GM20000 (cell line): ENCODE measurements at regions not wholly inside any gene's neighbourhood (a gene's known extent, or its start where the extent isn't known, plus 50 kb on each side); places are given as distances from the start of the nearest gene placed in this dataset.
A peak's percentile ranks its signal among the peaks of the same experiment; 100 is the strongest.
"Not testable (repeated sequence)": the region's sequence is repeated elsewhere in the genome, so short reads cannot be mapped to it uniquely, and the experiment has no call there.

Experiments
- DNase-seq: peaks from one replicate; pipeline ENCODE4 v3.0.0; 2012; ENCODE audit warnings: low spot score
- TF ChIP-seq, protein P1 (sequence below): IDR thresholded peaks from 2 replicates; pipeline ENCODE4 v1.5.1; 2012; ENCODE audit warnings: mild to moderate bottlenecking, control low read depth; ENCODE audit errors: extremely low read depth, missing control alignments

DNA sequence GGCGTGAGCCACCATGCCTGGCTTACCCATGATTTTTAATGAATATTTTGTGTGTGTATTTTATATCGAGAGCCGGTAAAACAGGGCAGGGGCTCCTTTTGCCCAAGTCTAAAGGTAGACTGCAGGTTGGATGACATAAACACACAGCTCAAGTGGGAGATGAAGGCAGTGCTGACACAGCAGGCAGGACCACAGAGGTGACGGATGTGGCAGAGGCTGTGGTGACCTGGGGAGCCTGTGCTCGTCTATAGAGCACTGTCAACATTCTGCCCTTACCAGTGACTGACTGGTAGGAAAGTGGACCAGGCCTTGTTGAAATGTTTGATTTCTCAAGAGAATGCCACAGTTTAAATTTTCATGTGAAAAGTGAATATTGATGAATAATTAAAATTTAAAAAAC lies 137.5 kb downstream of the ZFP64 start:
- TF ChIP-seq, protein P1, sequence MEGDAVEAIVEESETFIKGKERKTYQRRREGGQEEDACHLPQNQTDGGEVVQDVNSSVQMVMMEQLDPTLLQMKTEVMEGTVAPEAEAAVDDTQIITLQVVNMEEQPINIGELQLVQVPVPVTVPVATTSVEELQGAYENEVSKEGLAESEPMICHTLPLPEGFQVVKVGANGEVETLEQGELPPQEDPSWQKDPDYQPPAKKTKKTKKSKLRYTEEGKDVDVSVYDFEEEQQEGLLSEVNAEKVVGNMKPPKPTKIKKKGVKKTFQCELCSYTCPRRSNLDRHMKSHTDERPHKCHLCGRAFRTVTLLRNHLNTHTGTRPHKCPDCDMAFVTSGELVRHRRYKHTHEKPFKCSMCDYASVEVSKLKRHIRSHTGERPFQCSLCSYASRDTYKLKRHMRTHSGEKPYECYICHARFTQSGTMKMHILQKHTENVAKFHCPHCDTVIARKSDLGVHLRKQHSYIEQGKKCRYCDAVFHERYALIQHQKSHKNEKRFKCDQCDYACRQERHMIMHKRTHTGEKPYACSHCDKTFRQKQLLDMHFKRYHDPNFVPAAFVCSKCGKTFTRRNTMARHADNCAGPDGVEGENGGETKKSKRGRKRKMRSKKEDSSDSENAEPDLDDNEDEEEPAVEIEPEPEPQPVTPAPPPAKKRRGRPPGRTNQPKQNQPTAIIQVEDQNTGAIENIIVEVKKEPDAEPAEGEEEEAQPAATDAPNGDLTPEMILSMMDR: no peak
- no peak for DNase-seq

DNA sequence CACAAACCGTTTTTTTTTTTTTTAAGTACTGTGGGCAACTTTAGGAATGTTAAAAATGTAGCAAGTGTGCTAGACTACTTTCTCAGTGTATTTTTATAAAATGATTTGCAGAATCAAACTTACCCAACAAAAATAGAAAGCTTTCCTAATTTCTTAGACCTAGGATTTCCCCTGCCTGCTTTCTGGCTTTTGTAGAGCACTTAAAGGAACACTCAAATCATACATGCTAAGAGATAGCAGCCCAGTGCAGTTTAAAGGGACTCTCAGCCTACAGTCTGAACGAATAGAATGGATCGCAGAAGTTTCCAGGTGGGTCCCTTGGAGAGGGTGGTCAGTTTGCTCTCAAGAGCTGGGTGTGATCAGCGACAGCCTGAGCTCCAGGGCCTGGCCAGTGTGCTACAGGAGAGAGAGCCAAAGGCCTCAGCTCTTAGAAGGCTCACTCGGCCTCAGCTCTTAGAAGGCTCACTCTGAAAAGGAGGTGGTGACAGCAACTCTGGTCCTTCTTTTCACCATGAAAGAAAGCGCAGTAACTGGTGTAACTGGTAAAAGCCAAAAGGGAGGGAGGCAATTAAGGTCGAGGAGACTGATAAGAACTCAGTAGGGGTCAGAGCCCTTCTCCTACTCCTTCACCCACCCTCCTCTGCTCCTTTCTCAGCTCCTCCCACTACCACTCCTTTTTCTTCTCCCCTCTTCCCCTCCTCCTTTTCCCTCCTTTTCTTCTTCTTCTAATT lies 142.4 kb downstream of the ZFP64 start:
- TF ChIP-seq, protein P1: no peak
- DNase-seq: no peak

DNA sequence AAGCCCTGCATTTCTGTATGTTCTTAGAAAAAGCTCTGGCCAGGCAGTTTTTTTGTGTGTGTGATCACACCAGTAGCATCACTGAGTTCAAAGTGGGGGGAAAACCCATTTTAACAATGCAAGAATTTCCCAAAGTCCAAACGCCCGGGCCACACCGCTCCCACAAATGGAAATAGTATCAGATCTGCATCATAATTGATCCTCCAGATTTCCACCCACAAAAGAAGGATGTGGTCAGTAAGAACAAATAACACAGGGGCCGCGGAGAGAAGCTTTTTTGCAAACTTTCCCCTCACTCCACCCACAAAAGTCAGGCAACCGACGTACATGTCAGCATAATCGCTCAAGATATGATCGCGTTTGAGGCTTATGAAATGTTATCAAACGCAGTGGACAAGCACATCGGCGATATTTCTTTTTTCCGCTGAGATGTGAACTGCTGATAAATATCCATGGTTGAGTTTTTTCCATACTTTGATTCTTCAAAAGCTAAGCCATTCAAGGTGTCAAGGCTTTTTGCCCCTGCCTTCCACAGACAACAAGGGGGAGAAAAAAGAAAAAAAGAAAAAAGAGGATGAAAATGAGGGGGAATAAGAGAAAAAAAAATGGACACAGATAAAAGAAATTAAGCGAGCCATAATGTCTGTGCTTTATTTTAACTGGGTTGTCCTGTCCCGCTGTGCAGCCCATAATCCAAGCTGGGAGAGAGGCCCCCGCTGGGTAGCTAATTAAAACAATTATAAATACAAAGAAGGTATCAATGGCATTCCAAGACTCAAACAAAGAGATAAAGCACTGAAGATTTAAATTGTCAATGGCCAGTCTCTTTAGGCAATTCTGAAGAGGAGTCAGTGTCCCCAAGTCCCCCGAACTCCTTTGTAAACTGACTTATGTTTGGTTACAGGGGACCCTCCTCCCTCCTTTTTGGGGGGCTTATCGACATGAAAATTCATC lies 143.5 kb downstream of the ZFP64 start:
- peak; percentile 26 for DNase-seq
- TF ChIP-seq, protein P1: no peak

DNA sequence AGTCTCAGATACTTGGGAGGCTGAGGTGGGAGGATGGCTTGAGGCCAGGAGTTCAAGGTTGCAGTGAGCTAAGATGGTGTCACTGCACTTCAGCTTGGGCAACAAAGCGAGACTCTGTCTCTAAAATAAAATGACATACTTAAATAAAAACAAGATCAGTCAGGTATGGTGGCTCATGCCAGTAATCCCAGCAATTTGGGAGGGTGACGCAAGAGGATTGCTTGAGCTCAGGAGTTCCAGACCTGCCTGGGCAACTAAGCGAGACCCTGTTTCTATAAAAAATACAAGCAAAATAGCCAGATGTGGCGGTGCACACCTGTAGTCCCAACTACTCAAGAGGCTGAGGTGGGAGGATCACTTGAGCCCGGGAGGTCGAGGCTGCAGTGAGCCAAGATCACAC lies 149.6 kb downstream of the ZFP64 start:
- TF ChIP-seq, protein P1: no peak
- DNase-seq: no peak

DNA sequence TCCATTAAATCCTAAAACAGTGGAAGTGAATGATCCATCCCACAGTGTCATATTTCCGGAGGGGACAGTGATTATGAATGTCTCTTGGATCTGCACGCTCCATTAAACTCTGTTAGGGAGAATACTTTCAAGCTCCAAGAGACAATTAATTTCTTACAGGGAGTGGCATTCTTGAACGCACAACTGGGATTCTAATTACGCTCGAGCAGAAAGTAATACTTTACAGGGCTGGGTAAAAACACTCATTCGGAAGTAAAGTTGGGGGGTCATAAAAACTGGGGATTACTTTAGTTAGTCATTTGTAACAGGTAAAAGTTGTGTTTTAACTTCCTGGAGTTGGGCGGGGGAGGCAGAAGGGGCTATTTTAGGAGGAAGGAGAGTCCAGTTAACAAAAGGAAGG lies 151.8 kb downstream of the ZFP64 start:
- no peak for DNase-seq
- TF ChIP-seq, protein P1: no peak

DNA sequence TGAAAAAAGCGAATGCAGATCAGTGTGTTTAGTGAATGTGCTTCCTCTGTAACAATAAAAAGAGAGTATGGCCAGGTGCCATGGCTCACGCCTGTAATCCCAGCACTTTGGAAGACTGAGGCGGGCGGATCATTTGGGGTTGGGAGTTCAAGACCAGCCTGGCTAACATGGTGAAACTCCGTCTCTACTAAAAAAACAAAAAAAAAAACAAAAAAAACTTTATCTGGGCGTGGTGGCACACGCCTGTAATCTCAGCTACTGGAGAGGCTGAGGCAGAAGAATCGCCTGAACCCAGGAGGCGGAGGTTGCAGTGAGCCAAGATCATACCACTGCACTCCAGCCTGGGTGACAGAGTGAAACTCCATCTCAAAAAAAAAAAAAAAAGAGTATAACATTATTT lies 152.9 kb downstream of the ZFP64 start:
- DNase-seq: not testable (repeated sequence)

DNA sequence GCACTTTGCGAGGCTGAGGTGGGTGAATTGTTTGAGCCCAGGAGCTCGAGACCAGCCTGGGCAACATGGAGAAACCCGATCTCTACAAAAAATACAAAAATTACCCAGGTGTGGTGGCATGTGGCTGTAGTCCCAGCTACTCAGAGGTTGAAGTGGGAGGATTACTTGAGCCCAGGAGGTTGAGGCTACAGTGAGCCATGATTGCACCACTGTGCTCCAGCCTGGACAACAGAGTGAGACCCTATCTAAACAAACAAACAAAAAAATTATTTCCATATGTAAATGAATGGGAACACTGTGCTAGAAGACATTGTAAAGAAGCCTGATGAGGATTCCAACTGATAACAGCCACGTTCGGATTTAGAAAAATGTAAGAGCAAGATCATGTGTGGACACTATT lies 154.2 kb downstream of the ZFP64 start:
- TF ChIP-seq, protein P1: no peak
- no peak for DNase-seq

DNA sequence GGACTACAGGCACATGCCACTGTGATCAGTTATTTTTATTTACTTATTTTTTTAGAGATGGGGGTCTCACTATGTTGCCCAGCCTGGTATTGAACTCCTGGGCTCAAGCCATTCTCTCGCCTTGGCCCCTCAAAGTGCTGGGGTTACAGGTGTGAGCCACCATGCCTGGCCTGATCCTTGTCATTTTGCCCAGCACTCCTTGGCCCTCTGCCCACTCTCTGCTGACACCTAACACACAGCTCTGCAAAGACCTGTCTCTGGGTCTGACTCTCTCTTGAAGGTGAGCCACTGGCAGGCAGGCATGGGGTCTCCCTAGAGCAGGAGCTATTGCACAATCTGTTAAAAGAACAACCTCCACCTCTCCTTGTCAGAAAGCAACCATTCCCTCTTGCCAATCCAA lies 155.6 kb downstream of the ZFP64 start:
- TF ChIP-seq, protein P1: no peak
- no peak for DNase-seq
